ENCODE measurements at regions not wholly inside any gene's neighbourhood (a gene's known extent, or its start where the extent isn't known, plus 50 kb on each side); places are given as distances from the start of the nearest gene placed in this dataset.

DNA sequence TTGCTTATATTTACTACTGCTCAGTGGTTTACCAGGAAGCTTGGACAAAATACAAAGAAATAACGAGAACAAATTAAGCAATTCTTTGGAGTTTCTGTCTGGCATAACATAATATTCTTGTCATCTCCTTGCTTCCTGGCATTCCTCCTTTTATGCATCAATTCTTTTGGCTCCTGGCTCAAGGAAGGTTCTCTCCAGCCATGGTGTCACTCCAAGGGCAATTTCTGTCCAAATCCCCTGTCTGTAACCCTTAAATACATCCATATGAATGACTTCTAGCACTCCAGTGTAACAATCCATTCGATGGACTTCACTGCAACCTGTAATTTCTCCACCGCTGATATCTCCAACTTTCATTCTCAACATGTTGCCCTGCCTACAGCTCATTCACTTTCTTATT lies 617.7 kb upstream of the ANKRD30A start:
- TF ChIP-seq, protein P1, sequence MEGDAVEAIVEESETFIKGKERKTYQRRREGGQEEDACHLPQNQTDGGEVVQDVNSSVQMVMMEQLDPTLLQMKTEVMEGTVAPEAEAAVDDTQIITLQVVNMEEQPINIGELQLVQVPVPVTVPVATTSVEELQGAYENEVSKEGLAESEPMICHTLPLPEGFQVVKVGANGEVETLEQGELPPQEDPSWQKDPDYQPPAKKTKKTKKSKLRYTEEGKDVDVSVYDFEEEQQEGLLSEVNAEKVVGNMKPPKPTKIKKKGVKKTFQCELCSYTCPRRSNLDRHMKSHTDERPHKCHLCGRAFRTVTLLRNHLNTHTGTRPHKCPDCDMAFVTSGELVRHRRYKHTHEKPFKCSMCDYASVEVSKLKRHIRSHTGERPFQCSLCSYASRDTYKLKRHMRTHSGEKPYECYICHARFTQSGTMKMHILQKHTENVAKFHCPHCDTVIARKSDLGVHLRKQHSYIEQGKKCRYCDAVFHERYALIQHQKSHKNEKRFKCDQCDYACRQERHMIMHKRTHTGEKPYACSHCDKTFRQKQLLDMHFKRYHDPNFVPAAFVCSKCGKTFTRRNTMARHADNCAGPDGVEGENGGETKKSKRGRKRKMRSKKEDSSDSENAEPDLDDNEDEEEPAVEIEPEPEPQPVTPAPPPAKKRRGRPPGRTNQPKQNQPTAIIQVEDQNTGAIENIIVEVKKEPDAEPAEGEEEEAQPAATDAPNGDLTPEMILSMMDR (IDR thresholded peaks at IDR 0.05) = no peak
- TF ChIP-seq POLR2A (IDR thresholded peaks at IDR 0.05) = no peak
